NOMO-1 treated with DMSO at 0.1 percent for 48 hours (cell line): ENCODE measurements at regions not wholly inside any gene's neighbourhood (a gene's known extent, or its start where the extent isn't known, plus 50 kb on each side); places are given as distances from the start of the nearest gene placed in this dataset.
"Not testable (repeated sequence)": the region's sequence is repeated elsewhere in the genome, so short reads cannot be mapped to it uniquely, and the experiment has no call there.

Source experiments
- DNase-seq: peaks from one replicate; lab custom pipeline; 2025; ENCODE audit not compliant: unreplicated experiment; lab: John Stamatoyannopoulos, UW

GRCh38 chr1:58076258-58076657 is 470.3 kb downstream of the OMA1 start:
- DNase-seq, result no peak

- DNase-seq, result no peak
Measured at GRCh38 chr1:58075188-58075578, 471.3 kb downstream of the OMA1 start.

- no peak for DNase-seq
Measured at GRCh38 chr1:58072450-58072849, 474.1 kb downstream of the OMA1 start.

GRCh38 chr1:58067082-58067481 is 479.4 kb downstream of the OMA1 start:
- peak; percentile 52 for DNase-seq

- peak; percentile 37 for DNase-seq
Measured at GRCh38 chr1:58065520-58065919, 481.0 kb downstream of the OMA1 start.

- DNase-seq, result no peak
Measured at GRCh38 chr1:58064166-58064565, 482.4 kb downstream of the OMA1 start.

- peak; percentile 5 for DNase-seq
Measured at GRCh38 chr1:58063095-58063494, 483.4 kb downstream of the OMA1 start.

- no peak for DNase-seq
Measured at GRCh38 chr1:58062635-58063034, 483.9 kb downstream of the OMA1 start.

- DNase-seq, result no peak
Measured at GRCh38 chr1:58060559-58061170, 485.9 kb downstream of the OMA1 start.

GRCh38 chr1:58059789-58060188 is 486.7 kb downstream of the OMA1 start:
- DNase-seq, result no peak

GRCh38 chr1:58058323-58058722 is 488.2 kb downstream of the OMA1 start:
- no peak for DNase-seq

- DNase-seq, result peak; percentile 13
Measured at GRCh38 chr1:58057826-58058225, 488.7 kb downstream of the OMA1 start.

GRCh38 chr1:58051187-58051586 is 495.3 kb downstream of the OMA1 start:
- not testable (repeated sequence) for DNase-seq

- peak; percentile 2 for DNase-seq
Measured at GRCh38 chr1:58047265-58047858, 499.2 kb downstream of the OMA1 start.

- no peak for DNase-seq
Measured at GRCh38 chr1:58045094-58045705, 501.3 kb downstream of the OMA1 start.

GRCh38 chr1:58041621-58042020 is 504.9 kb downstream of the OMA1 start:
- no peak for DNase-seq

- DNase-seq, result no peak
Measured at GRCh38 chr1:58038574-58038973, 508.0 kb downstream of the OMA1 start.

- DNase-seq, result no peak
Measured at GRCh38 chr1:58035523-58035922, 511.0 kb downstream of the OMA1 start.

GRCh38 chr1:58033311-58033710 is 513.2 kb downstream of the OMA1 start:
- no peak for DNase-seq

GRCh38 chr1:58032611-58033073 is 513.9 kb downstream of the OMA1 start:
- no peak for DNase-seq

- no peak for DNase-seq
Measured at GRCh38 chr1:58031416-58031815, 515.1 kb downstream of the OMA1 start.

GRCh38 chr1:58030456-58030855 is 516.1 kb downstream of the OMA1 start:
- no peak for DNase-seq

- DNase-seq, result no peak
Measured at GRCh38 chr1:58017641-58018040, 528.9 kb downstream of the OMA1 start.
